TTC549 (cell line): ENCODE measurements at regions not wholly inside any gene's neighbourhood (a gene's known extent, or its start where the extent isn't known, plus 50 kb on each side); places are given as distances from the start of the nearest gene placed in this dataset.
A peak's percentile ranks its signal among the peaks of the same experiment; 100 is the strongest.
"Not testable (repeated sequence)": the region's sequence is repeated elsewhere in the genome, so short reads cannot be mapped to it uniquely, and the experiment has no call there.

Source experiments
- FAIRE-seq: peaks from 2 replicates; lab custom pipeline; 2012; peaks lifted over from hg19 to GRCh38; lab: Jason Lieb, UNC

DNA sequence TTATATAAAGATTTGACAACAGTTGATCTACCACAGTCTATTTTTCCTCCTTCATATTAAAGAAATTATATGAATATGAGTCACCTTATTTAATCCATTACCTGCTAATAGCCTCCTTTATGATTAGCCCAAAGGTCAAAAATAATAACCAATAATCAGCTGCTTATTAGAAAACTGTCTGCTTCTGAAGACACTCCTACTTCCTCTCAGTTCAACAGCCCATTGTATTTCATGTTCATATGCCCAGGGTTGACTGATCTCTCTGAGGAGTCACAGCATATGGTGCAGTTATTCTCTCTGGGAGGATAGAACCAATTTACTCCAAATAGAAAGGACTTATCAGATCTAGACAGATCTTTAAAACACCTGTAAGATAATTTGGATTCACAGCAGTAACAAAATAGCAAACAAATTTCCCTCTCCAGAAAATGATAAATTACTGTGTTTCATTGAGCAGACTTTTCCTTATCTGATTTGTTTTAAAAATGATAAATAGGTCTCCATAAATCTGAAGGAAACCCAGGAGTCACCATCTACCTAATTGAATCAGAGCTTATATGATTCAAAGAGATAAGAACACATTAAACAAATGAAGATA lies 180.4 kb upstream of the ITGA1 start:
- no peak for FAIRE-seq

GRCh38 chr5:52620315-52620714 lies 167.4 kb upstream of the ITGA1 start:
- FAIRE-seq = no peak

DNA sequence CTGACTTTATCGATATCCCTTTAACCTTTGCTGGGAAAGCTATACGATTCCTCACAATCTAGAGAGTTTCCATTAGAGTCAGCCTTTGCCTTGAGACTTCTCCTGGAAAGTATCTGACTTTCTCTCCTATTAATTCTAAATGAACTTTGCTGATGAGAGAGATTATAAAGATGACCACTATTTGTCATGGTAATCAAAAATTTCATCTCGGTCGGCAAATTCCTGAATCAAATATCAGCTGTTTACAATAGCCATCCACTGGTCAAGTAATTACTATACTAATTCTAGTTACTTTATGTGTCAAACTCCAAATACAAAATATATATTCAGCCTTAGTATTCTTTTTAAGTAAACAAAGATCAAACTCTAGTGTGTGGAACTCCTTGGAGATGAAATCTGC lies 164.4 kb upstream of the ITGA1 start:
- FAIRE-seq = no peak

GRCh38 chr5:52624291-52624690 lies 163.4 kb upstream of the ITGA1 start:
- no peak for FAIRE-seq

DNA sequence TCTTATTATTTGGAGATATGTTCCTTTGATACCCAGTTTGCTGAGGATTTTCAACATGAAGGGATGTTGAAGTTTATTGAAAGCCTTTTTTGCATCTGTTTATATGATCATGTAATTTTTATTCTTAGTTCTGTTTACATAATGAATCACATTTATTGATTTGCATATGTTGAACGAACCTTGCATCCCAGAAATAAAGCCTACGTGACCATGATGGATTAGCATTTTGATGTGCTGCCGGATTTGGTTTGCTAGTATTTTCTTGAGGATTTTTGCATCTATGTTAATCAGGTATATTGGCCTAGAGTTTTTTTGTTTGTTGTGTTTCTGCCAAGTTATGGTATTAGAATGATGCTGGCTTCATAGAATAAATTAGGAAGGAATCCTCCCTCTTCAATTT lies 161.4 kb upstream of the ITGA1 start:
- no peak for FAIRE-seq

DNA sequence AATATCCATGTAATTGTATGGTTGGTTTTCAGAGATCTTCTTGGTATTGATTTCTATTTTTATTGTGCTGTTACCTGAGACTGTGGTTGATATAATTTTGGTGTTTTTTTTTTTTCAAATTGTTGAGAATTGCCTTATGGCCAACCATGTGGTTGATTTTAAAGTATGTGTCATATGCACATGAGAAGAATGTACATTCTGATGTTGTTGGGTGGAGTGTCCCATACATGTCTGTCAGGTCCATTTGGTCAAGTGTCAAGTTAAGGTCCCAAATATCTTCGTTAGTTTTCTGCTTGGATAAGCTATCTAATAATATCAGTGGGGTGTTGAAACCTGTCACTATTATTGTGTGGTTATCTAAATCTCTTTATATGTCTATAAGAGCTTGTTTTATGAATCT lies 160.0 kb upstream of the ITGA1 start:
- FAIRE-seq = no peak

DNA sequence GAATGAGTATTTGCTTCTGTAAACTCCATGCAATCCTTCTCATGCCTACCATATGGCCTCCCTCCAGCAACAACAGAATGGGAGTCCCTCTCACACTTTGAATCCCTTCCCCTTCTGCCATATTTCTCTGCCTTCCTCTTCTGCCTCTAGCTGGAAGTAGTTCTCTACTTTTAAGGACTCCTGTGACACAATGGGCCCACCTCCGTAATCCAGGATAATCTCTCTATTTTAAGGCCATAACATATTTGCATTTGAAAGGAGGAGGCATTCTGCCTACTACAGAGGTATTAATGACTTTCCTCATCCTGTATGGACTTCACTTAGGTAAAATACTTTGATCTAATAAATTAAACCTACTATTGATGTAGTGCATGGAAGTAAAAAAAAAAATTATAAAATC lies 155.4 kb upstream of the ITGA1 start:
- no peak for FAIRE-seq

- FAIRE-seq = not testable (repeated sequence)
Observed at GRCh38 chr5:52634171-52634570, 153.5 kb upstream of the ITGA1 start.

GRCh38 chr5:52638732-52639131 lies 149.0 kb upstream of the ITGA1 start:
- FAIRE-seq = no peak

- no peak for FAIRE-seq
Observed at GRCh38 chr5:52648726-52649125, 139.0 kb upstream of the ITGA1 start.

GRCh38 chr5:52655163-52655562 lies 132.6 kb upstream of the ITGA1 start:
- no peak for FAIRE-seq

- no peak for FAIRE-seq
Observed at GRCh38 chr5:52656569-52657246, 131.0 kb upstream of the ITGA1 start.

DNA sequence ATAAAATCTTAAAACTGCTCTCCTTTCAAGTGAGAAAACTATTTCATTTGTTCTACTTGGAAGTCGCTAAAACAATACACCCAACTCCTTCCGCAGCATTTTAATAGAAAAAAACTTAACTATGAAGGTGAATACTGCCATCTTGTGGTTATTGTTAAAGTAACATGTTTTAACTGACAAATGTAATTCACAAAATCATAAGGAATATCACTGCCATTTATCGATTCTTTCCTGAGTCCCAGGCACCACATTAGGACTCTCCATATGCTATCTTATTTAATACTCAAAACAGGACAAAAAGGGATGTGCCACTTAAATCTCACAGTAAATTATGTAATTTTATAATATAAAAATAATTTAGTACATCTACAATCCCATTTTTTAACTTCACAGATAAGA lies 130.5 kb upstream of the ITGA1 start:
- peak; percentile 58 for FAIRE-seq

- FAIRE-seq = no peak
Observed at GRCh38 chr5:52658246-52658645, 129.5 kb upstream of the ITGA1 start.

GRCh38 chr5:52660621-52661020 lies 127.1 kb upstream of the ITGA1 start:
- FAIRE-seq = no peak

GRCh38 chr5:52661903-52662595 lies 125.7 kb upstream of the ITGA1 start:
- no peak for FAIRE-seq

- FAIRE-seq = no peak
Observed at GRCh38 chr5:52665559-52665958, 122.2 kb upstream of the ITGA1 start.

- no peak for FAIRE-seq
Observed at GRCh38 chr5:52668139-52668538, 119.6 kb upstream of the ITGA1 start.

DNA sequence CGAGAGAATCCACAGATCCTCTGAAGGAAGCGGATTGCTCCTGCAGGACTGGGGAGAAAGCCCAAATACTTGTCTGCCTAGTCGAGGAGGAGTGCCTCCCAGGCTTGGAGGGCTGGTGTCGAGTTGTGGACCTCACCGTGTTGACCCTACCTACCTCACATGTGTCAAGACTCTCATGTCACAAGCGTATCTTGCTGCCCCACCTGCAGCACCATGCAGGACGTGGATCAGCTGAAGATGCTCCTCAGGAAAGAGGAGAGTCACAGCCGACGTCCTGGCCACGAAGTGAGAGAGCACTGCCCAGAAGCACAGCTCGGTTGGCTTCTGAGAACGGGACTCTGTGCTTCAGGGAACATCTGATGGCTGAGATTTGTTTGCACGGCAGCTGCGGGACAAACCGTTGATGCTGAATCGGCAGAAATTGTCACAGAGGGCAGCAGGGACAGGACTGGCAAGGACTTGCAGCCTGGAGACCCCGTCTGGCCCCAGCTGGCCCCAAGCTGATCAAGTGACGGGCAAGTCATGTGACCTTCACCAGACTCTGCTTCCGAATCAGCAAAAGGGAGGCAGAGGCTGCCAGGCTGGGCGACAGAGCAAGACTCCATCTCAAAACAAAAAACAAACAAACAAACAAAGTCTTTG lies 119.1 kb upstream of the ITGA1 start:
- FAIRE-seq = no peak

DNA sequence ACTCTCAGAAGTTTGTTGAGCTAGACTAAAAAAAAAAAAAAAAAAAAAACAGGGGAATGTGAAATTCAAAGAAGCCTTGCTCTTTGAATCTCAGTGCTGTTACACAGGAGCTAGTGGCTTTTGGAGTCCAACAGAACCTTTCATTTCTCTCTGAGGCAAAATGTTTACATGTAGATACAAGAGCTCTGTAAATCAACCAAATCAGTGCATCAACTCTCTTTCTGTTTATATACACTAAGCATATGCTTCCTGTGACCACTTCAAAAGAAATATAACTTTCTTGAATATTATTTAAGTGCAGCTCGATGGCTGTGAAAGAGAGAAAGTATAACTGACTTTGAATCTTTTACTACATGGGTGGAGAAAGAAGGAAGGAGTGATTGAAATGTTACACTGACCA lies 115.3 kb upstream of the ITGA1 start:
- no peak for FAIRE-seq

DNA sequence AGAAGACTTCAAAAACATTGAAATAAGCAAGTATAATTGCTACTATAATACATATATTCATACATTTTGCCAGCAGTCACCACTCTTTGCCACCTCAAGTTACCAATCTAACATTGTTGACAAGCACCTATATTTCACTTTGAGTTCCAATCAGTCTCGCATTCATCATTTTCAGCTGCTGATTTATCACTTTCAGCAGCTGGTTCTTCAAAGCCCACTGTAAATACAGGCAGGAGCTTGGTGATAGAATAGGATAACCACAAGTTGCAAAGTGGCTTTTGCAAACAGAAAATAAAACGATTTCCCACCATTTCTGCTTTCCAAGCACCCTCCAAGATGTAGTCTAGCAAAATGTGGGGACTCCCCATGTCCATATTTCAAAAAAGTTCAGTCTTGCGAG lies 114.2 kb upstream of the ITGA1 start:
- FAIRE-seq = no peak

- FAIRE-seq = no peak
Observed at GRCh38 chr5:52674815-52675545, 112.7 kb upstream of the ITGA1 start.

DNA sequence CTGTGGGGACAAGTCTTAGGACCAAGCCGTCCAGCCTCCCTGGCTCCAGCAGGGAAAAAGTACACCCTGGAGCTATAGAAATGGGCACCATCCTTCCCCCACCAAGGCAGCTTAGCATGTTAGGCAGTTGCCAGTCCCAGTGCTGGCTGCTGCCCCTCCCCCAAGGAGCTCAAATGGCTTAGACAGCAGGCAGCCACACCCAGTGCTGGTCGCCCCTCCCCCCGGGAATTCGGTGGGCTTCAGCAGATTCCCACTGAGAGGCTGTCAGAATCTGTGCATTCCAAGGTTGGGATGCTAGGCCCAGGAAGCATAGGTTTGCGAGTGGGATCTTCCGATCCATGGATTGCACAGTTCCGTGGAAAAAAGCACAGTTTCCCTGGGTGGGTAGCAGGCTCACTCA lies 105.2 kb upstream of the ITGA1 start:
- no peak for FAIRE-seq
